MCF 10A (cell line): ENCODE measurements at regions not wholly inside any gene's neighbourhood (a gene's known extent, or its start where the extent isn't known, plus 50 kb on each side); places are given as distances from the start of the nearest gene placed in this dataset.

ENCODE experiments used
- BruUV-seq: library from RNA; stranded (reverse); fragments of 400-500 nt; replicated peaks from 2 replicates; lab custom pipeline; 2021; lab: Mats Ljungman, UMichigan
- CTCF ChIA-PET: fragments of 300-600 bp; sonication (Branson Sonifier 250); formaldehyde crosslinking; extraction: SDS; loops from one replicate; lab custom pipeline; 2021; ENCODE audit warnings: antibody characterized with exemption, inconsistent platforms; lab: Yijun Ruan, JAX
- POLR2A ChIA-PET: fragments of 300-600, 350-650 bp; sonication (Branson Sonifier 250); formaldehyde crosslinking; extraction: SDS; loops from one replicate; lab custom pipeline; 2020; ENCODE audit warnings: antibody characterized with exemption, inconsistent platforms; lab: Yijun Ruan, JAX
- DNase-seq: peaks from one replicate; pipeline ENCODE4 v3.0.0-alpha.2; 2018; ENCODE audit not compliant: unreplicated experiment
- H3K27ac Mint-ChIP-seq: one replicate; pipeline ENCODE4 v1.8.0; 2022; ENCODE audit warnings: mild to moderate bottlenecking, low read depth, mixed read lengths; ENCODE audit not compliant: unreplicated experiment
- H3K27me3 Mint-ChIP-seq: one replicate; pipeline ENCODE4 v1.8.0; 2022; ENCODE audit warnings: mixed read lengths; ENCODE audit not compliant: insufficient read depth, unreplicated experiment
- H3K36me3 Mint-ChIP-seq: one replicate; pipeline ENCODE4 v1.8.0; 2022; ENCODE audit warnings: mild to moderate bottlenecking, moderate library complexity, mixed read lengths; ENCODE audit not compliant: insufficient read depth, unreplicated experiment
- H3K4me1 Mint-ChIP-seq: one replicate; pipeline ENCODE4 v1.8.0; 2022; ENCODE audit warnings: mixed read lengths; ENCODE audit not compliant: insufficient read depth, unreplicated experiment
- H3K4me3 Mint-ChIP-seq: one replicate; pipeline ENCODE4 v1.8.0; 2022; ENCODE audit warnings: mild to moderate bottlenecking, moderate library complexity, mixed read lengths; ENCODE audit not compliant: unreplicated experiment
- H3K9me3 Mint-ChIP-seq: one replicate; pipeline ENCODE4 v1.8.0; 2022; ENCODE audit warnings: mixed read lengths; ENCODE audit not compliant: unreplicated experiment
- intact Hi-C: fragments of 100-400 bp; cut with micrococcal nuclease; formaldehyde crosslinking; loops from 2 replicates; pipeline ENCODE4 v1.14.1; 2022
- TF ChIP-seq, protein P1 (sequence below): fragments of 200-600 bp; IDR thresholded peaks from one replicate; pipeline ENCODE4 v1.8.0; 2022; ENCODE audit warnings: antibody characterized with exemption, mild to moderate bottlenecking; ENCODE audit not compliant: unreplicated experiment

DNA sequence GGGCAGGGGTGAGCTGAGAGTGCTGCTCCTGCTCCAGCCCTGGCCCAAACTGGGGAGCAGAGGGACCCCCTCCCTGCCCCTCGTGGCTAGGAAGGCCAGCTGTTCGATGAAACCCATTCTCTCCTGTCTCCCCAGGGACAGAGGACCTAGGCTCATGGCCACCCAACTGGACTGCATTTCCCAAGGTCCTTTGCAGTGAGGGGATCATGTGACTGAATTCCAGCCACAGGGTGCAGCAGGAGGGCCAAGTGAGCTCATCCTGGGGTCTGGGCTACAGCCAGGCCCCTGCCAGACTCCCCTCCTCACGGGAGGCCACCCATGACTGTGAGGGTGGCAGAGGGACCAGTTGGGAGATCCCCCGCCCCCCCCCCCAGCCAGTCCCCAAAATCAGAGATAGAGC, 777.6 kb downstream of the TBC1D22A start:
- Mint-ChIP-seq H3K36me3 (no peaks in the 10 kb centered on the region), H3K27ac (no peak overlapping the region), H3K27me3 (no peaks in the 10 kb centered on the region), H3K9me3 (peaks cover 8% of the 10 kb centered on the region), H3K4me3 (no peak overlapping the region), H3K4me1 (no peaks in the 10 kb centered on the region)
- ChIA-PET CTCF (interaction anchor here (0.6 kb wide), 1 partner anchor 24 kb away, joined by 3 read pairs; no protein-coding TSS in a partner anchor), POLR2A (no interaction called here)
- DNase-seq = no peak
- intact Hi-C loops = no loop called here
- TF ChIP-seq, protein P1, sequence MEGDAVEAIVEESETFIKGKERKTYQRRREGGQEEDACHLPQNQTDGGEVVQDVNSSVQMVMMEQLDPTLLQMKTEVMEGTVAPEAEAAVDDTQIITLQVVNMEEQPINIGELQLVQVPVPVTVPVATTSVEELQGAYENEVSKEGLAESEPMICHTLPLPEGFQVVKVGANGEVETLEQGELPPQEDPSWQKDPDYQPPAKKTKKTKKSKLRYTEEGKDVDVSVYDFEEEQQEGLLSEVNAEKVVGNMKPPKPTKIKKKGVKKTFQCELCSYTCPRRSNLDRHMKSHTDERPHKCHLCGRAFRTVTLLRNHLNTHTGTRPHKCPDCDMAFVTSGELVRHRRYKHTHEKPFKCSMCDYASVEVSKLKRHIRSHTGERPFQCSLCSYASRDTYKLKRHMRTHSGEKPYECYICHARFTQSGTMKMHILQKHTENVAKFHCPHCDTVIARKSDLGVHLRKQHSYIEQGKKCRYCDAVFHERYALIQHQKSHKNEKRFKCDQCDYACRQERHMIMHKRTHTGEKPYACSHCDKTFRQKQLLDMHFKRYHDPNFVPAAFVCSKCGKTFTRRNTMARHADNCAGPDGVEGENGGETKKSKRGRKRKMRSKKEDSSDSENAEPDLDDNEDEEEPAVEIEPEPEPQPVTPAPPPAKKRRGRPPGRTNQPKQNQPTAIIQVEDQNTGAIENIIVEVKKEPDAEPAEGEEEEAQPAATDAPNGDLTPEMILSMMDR = no peak
- BruUV-seq = no TSS peak

GRCh38 chr22:47539374-47539773, 776.9 kb downstream of the TBC1D22A start:
- Mint-ChIP-seq H3K36me3 (no peaks in the 10 kb centered on the region), H3K4me3 (no peak overlapping the region), H3K4me1 (peaks cover 2% of the 10 kb centered on the region), H3K27ac (no peak overlapping the region), H3K27me3 (no peaks in the 10 kb centered on the region), H3K9me3 (peaks cover 8% of the 10 kb centered on the region)
- DNase-seq = no peak
- POLR2A ChIA-PET = no interaction called here
- CTCF ChIA-PET = no interaction called here
- BruUV-seq = no TSS peak
- intact Hi-C loops = no loop called here
- TF ChIP-seq, protein P1 = no peak

DNA sequence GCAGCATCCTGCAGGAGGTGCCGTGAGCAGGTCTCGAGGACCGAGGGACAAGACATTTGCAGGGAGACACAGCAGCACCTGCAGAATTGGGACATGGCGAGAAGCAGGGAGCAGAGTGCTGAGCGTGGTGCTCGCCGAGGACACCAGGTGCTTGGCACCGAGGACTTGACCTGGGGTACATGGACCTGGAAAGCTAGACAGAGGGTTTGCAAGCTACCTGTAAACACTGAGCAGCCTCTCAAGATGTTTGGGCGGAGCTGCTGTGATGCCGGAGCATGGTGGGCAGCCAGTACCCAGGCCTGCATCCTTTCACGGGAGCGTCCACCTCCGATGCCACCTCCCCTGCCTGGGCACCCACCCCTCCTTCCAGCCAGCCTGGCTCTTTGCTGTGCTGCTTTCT, 773.2 kb downstream of the TBC1D22A start:
- H3K9me3 Mint-ChIP-seq = peaks cover 8% of the 10 kb centered on the region
- ChIA-PET CTCF (interaction anchor here (0.8 kb wide), 1 partner anchor 49 kb away, joined by 3 read pairs; no protein-coding TSS in a partner anchor), POLR2A (no interaction called here)
- no peak overlapping the region for H3K27ac Mint-ChIP-seq
- H3K4me3 Mint-ChIP-seq = no peak overlapping the region
- no TSS peak for BruUV-seq
- DNase-seq = no peak
- TF ChIP-seq, protein P1 = no peak
- H3K36me3 Mint-ChIP-seq = no peaks in the 10 kb centered on the region
- H3K4me1 Mint-ChIP-seq = peaks cover 13% of the 10 kb centered on the region
- H3K27me3 Mint-ChIP-seq = no peaks in the 10 kb centered on the region
- intact Hi-C loops = no loop called here

GRCh38 chr22:47534804-47535410, 772.5 kb downstream of the TBC1D22A start:
- Mint-ChIP-seq H3K27me3 (no peaks in the 10 kb centered on the region), H3K36me3 (no peaks in the 10 kb centered on the region), H3K27ac (no peak overlapping the region), H3K4me1 (peaks cover 13% of the 10 kb centered on the region), H3K9me3 (peaks cover 8% of the 10 kb centered on the region), H3K4me3 (no peak overlapping the region)
- TF ChIP-seq, protein P1 = no peak
- BruUV-seq = no TSS peak
- ChIA-PET POLR2A (no interaction called here), CTCF (interaction anchor here (0.8 kb wide), 1 partner anchor 48 kb away, joined by 3 read pairs; no protein-coding TSS in a partner anchor)
- no peak for DNase-seq
- intact Hi-C loops = no loop called here
